ENCODE measurements at regions not wholly inside any gene's neighbourhood (a gene's known extent, or its start where the extent isn't known, plus 50 kb on each side); places are given as distances from the start of the nearest gene placed in this dataset.

GRCh38 chr7:21345361-21345760 lies 82.5 kb upstream of the SP4 start:
- Histone ChIP-seq H3K4me3 (no peak overlapping the region), H3K27me3 (peaks cover 8% of the 10 kb centered on the region), H3K36me3 (no peaks in the 10 kb centered on the region), H3K4me1 (no peaks in the 10 kb centered on the region), H3K27ac (no peak overlapping the region), H3K9me3 (peaks cover 0 to 2% (median 0%) of the 10 kb centered on the region in 3 donors)
- no peak for ATAC-seq
- TF ChIP-seq POLR2AphosphoS5 (IDR thresholded peaks at IDR 0.05) (no peak), CTCF (IDR thresholded peaks at IDR 0.05) (no peak), POLR2A (IDR thresholded peaks at IDR 0.05) (no peak), EP300 (IDR thresholded peaks at IDR 0.05) (no peak)
- WGBS, 2 donors (ENCODE audit: low coverage in 1 of 2): 87% methylated on average over 8 of the region's 9 CpGs; no CpG with 5 or more reads in 1 of the 2 donors

- no peaks in the 10 kb centered on the region for H3K9me3 ChIP-seq
Observed at GRCh38 chr7:21346297-21346696, 81.6 kb upstream of the SP4 start.

GRCh38 chr7:21352540-21353387 lies 75.1 kb upstream of the SP4 start:
- WGBS, 2 donors (ENCODE audit: low coverage in 1 of 2): 40 to 62% methylated on average over 2 to 4 of the region's 4 CpGs
- ATAC-seq: no peak
- Histone ChIP-seq H3K27me3 (no peaks in the 10 kb centered on the region), H3K36me3 (no peaks in the 10 kb centered on the region), H3K4me3 (no peak overlapping the region), H3K9me3 (no peaks in the 10 kb centered on the region), H3K27ac (no peak overlapping the region), H3K4me1 (no peaks in the 10 kb centered on the region)
- TF ChIP-seq POLR2A (IDR thresholded peaks at IDR 0.05) (no peak), POLR2AphosphoS5 (IDR thresholded peaks at IDR 0.05) (no peak), EP300 (IDR thresholded peaks at IDR 0.05) (no peak), CTCF (IDR thresholded peaks at IDR 0.05) (no peak)

More at GRCh38 chr7:21346297-21346696, 81.6 kb upstream of the SP4 start:
- H3K27ac ChIP-seq: no peak overlapping the region
- no peaks in the 10 kb centered on the region for H3K36me3 ChIP-seq
- no peaks in the 10 kb centered on the region for H3K4me1 ChIP-seq
- no peak for ATAC-seq
- TF ChIP-seq POLR2AphosphoS5 (IDR thresholded peaks at IDR 0.05) (no peak), EP300 (IDR thresholded peaks at IDR 0.05) (no peak), CTCF (IDR thresholded peaks at IDR 0.05) (no peak), POLR2A (IDR thresholded peaks at IDR 0.05) (no peak)
- no peak overlapping the region for H3K4me3 ChIP-seq
- peaks cover 8% of the 10 kb centered on the region for H3K27me3 ChIP-seq

- Histone ChIP-seq H3K27ac (no peak overlapping the region), H3K27me3 (no peaks in the 10 kb centered on the region), H3K36me3 (no peaks in the 10 kb centered on the region), H3K4me3 (no peak overlapping the region), H3K9me3 (no peaks in the 10 kb centered on the region), H3K4me1 (no peaks in the 10 kb centered on the region)
- no peak for TF ChIP-seq POLR2AphosphoS5 (IDR thresholded peaks at IDR 0.05)
- TF ChIP-seq POLR2A (IDR thresholded peaks at IDR 0.05): no peak
- WGBS, 2 donors (ENCODE audit: low coverage in 1 of 2): 72 to 85% methylated on average over 4 of the region's 4 CpGs
- ATAC-seq: no peak
Observed at GRCh38 chr7:21353388-21353780, 74.5 kb upstream of the SP4 start.

- no peak overlapping the region for H3K27ac ChIP-seq
- no peak overlapping the region for H3K4me3 ChIP-seq
- no peaks in the 10 kb centered on the region for H3K27me3 ChIP-seq
- 91 to 94% methylated on average over 2 to 5 of the region's 5 CpGs for WGBS, 2 donors (ENCODE audit: low coverage in 1 of 2)
- H3K36me3 ChIP-seq: no peaks in the 10 kb centered on the region
- H3K9me3 ChIP-seq: no peaks in the 10 kb centered on the region
- no peak for ATAC-seq
- H3K4me1 ChIP-seq: no peaks in the 10 kb centered on the region
- no peak for TF ChIP-seq EP300 (IDR thresholded peaks at IDR 0.05)
- no peak for TF ChIP-seq CTCF (IDR thresholded peaks at IDR 0.05)
- TF ChIP-seq POLR2A (IDR thresholded peaks at IDR 0.05): no peak
- no peak for TF ChIP-seq POLR2AphosphoS5 (IDR thresholded peaks at IDR 0.05)
Observed at GRCh38 chr7:21354284-21354683, 73.6 kb upstream of the SP4 start.

Data from gastroesophageal sphincter (tissue), 4 donors.